ENCODE measurements at regions not wholly inside any gene's neighbourhood (a gene's known extent, or its start where the extent isn't known, plus 50 kb on each side); places are given as distances from the start of the nearest gene placed in this dataset.

- Histone ChIP-seq H3K27me3 (ENCODE audit: insufficient read depth, low read depth, low read length) (no peaks in the 10 kb centered on the region), H3K36me3 (ENCODE audit: insufficient read depth, low read length) (no peaks in the 10 kb centered on the region), H2AFZ (ENCODE audit: low read depth, low read length) (no peak overlapping the region), H3K27ac (ENCODE audit: low read length) (no peak overlapping the region), H3K9ac (ENCODE audit: low read length) (no peak overlapping the region), H3K79me2 (replicated peaks; ENCODE audit: insufficient read depth, low read length) (no peaks in the 10 kb centered on the region), H4K20me1 (ENCODE audit: insufficient read depth) (no peaks in the 10 kb centered on the region), H3K4me3 (ENCODE audit: low read length) (no peak overlapping the region), H3K4me2 (ENCODE audit: low read length) (no peak overlapping the region), H3F3A (ENCODE audit: insufficient read depth, low read length, poor library complexity, severe bottlenecking) (no peaks in the 10 kb centered on the region), H3K9me2 (ENCODE audit: insufficient read depth, low read length) (no peaks in the 10 kb centered on the region), H3K9me3 (ENCODE audit: low read length) (no peaks in the 10 kb centered on the region)
- TF ChIP-seq RAD21 (conservative IDR thresholded peaks at IDR 0.05) (no peak), TAF1 (IDR thresholded peaks at IDR 0.05; ENCODE audit: low read depth) (no peak), POLR2AphosphoS5 (IDR thresholded peaks at IDR 0.05) (no peak), REST (IDR thresholded peaks at IDR 0.05; ENCODE audit: borderline replicate concordance) (no peak), EZH2 (IDR thresholded peaks at IDR 0.05; ENCODE audit: borderline replicate concordance, insufficient read depth, low read length, poor library complexity, severe bottlenecking) (no peak), MXI1 (conservative IDR thresholded peaks at IDR 0.05; ENCODE audit: poor library complexity, severe bottlenecking) (no peak), SMC3 (conservative IDR thresholded peaks at IDR 0.05; ENCODE audit: poor library complexity) (no peak), CTCF (IDR thresholded peaks at IDR 0.05; ENCODE audit: poor library complexity, severe bottlenecking) (no peak), EP300 (conservative IDR thresholded peaks at IDR 0.05; ENCODE audit: poor library complexity, severe bottlenecking) (no peak)
Measured at GRCh38 chrX:10381193-10381592, 224.4 kb downstream of the CLCN4 start.

- Histone ChIP-seq H3K9me3 (ENCODE audit: low read length) (no peaks in the 10 kb centered on the region), H3K27me3 (ENCODE audit: insufficient read depth, low read depth, low read length) (no peaks in the 10 kb centered on the region), H3K9me2 (ENCODE audit: insufficient read depth, low read length) (no peaks in the 10 kb centered on the region), H3K79me2 (replicated peaks; ENCODE audit: insufficient read depth, low read length) (no peaks in the 10 kb centered on the region), H3K9ac (ENCODE audit: low read length) (no peak overlapping the region), H3K4me3 (ENCODE audit: low read length) (no peak overlapping the region), H3K4me2 (ENCODE audit: low read length) (no peak overlapping the region), H3K36me3 (ENCODE audit: insufficient read depth, low read length) (no peaks in the 10 kb centered on the region), H2AFZ (ENCODE audit: low read depth, low read length) (no peak overlapping the region), H3F3A (ENCODE audit: insufficient read depth, low read length, poor library complexity, severe bottlenecking) (no peaks in the 10 kb centered on the region), H3K27ac (ENCODE audit: low read length) (no peak overlapping the region), H4K20me1 (ENCODE audit: insufficient read depth) (no peaks in the 10 kb centered on the region)
- TF ChIP-seq CTCF (IDR thresholded peaks at IDR 0.05; ENCODE audit: poor library complexity, severe bottlenecking) (no peak), SMC3 (conservative IDR thresholded peaks at IDR 0.05; ENCODE audit: poor library complexity) (no peak), EP300 (conservative IDR thresholded peaks at IDR 0.05; ENCODE audit: poor library complexity, severe bottlenecking) (no peak), MXI1 (conservative IDR thresholded peaks at IDR 0.05; ENCODE audit: poor library complexity, severe bottlenecking) (no peak), EZH2 (IDR thresholded peaks at IDR 0.05; ENCODE audit: borderline replicate concordance, insufficient read depth, low read length, poor library complexity, severe bottlenecking) (no peak), TAF1 (IDR thresholded peaks at IDR 0.05; ENCODE audit: low read depth) (no peak)
Measured at GRCh38 chrX:10387011-10387410, 230.2 kb downstream of the CLCN4 start.
